Activated T-helper 17 cell treated with anti-CD3 and anti-CD28 coated beads, Interleukin-2, amount 50 U/mL, for 72 hours (primary cell): ENCODE measurements at regions not wholly inside any gene's neighbourhood (a gene's known extent, or its start where the extent isn't known, plus 50 kb on each side); places are given as distances from the start of the nearest gene placed in this dataset.

Experiments used
- ATAC-seq: fragments of 150-1000 bp; cut with Tn5 transposase; replicated peaks from 2 replicates; pipeline ENCODE4 v1.10.0; 2021; ENCODE audit warnings: mild to moderate bottlenecking, moderate library complexity
- H3K27ac Mint-ChIP-seq: one replicate; pipeline ENCODE4 v1.8.0; 2022; ENCODE audit warnings: mixed read lengths
- H3K27me3 Mint-ChIP-seq: one replicate; pipeline ENCODE4 v1.8.0; 2022; ENCODE audit warnings: mixed read lengths
- H3K36me3 Mint-ChIP-seq: one replicate; pipeline ENCODE4 v1.8.0; 2022; ENCODE audit warnings: low read depth, mild to moderate bottlenecking, mixed read lengths
- H3K4me1 Mint-ChIP-seq: one replicate; pipeline ENCODE4 v1.8.0; 2022; ENCODE audit warnings: mixed read lengths
- H3K4me3 Mint-ChIP-seq: one replicate; pipeline ENCODE4 v1.8.0; 2022; ENCODE audit warnings: mild to moderate bottlenecking, mixed read lengths
- H3K9me3 Mint-ChIP-seq: one replicate; pipeline ENCODE4 v1.8.0; 2022; ENCODE audit warnings: mixed read lengths

GRCh38 chr1:186531561-186532165 lies 70.7 kb upstream of the PDC start:
- Mint-ChIP-seq H3K4me1 (no peaks in the 10 kb centered on the region), H3K27me3 (no peaks in the 10 kb centered on the region), H3K4me3 (no peak overlapping the region), H3K9me3 (no peaks in the 10 kb centered on the region), H3K27ac (no peak overlapping the region), H3K36me3 (no peaks in the 10 kb centered on the region)
- no peak for ATAC-seq

DNA sequence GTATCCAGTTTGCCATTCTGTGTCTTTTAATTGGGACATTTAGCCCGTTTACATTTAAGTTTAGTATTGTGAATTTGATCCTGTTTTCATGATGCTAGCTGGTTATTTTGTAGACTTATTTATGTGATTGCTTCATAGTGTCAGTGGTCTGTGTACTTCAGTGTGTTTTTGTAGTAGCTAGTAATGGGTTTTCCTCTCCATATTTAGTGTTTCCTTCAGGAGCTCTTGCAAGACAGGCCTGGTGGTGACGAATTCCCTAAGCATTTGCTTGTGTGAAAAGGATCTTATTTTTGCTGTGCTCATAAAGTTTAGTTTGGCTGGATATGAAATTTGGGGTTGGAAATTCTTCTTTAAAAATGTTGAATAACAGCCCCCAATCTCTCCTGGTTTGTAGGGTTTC lies 69.2 kb upstream of the PDC start:
- Mint-ChIP-seq H3K4me3 (no peak overlapping the region), H3K4me1 (no peaks in the 10 kb centered on the region), H3K36me3 (no peaks in the 10 kb centered on the region), H3K27me3 (no peaks in the 10 kb centered on the region), H3K27ac (no peak overlapping the region), H3K9me3 (no peaks in the 10 kb centered on the region)
- ATAC-seq: no peak

DNA sequence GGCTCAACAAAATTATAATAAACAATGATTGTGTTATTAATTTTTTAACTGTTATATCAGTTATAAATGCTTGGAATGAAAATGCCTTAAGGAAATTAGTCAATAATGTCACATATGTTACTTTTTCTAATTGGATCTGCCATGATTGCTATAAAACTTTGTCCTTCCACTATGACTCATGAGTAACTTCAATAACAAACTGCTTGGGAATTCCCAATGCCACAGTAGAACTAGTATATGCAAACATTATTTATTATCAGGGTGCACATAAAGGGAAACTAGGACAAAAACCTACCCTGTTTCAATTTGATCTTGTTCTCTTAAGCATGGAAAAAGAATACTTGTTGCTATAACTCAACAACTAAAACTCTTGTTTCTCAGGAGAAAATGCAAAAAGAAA lies 59.1 kb upstream of the PDC start:
- no peak for ATAC-seq
- Mint-ChIP-seq H3K36me3 (no peaks in the 10 kb centered on the region), H3K27ac (no peak overlapping the region), H3K27me3 (no peaks in the 10 kb centered on the region), H3K4me1 (no peaks in the 10 kb centered on the region), H3K9me3 (peaks cover 23% of the 10 kb centered on the region), H3K4me3 (no peak overlapping the region)

DNA sequence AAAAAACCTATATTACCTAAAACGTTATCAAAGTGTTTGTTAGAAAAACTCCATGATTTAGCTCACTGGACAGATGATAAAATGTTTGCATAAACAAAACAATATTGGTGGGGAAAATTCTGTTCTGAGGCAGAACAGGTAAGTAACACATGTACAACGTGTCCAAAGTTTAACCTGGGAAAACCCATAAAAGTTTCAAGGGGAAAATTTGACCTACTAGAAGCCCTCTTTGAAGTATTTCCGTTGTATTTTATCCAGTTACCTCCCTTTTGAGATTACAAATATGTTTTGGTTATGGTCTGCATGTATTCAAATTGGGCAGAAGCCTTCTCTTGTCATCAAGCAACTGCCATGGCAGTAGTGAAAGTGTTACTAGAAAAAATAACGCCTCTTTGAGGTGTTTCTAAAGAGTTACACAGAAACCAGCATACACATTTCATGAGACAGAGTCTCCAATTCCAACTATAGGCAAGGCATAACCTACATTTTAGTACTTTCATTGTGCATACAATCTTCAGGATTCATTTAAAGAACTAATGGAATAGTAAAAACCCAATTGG lies 58.0 kb upstream of the PDC start:
- Mint-ChIP-seq H3K9me3 (peaks cover 17% of the 10 kb centered on the region), H3K4me3 (no peak overlapping the region), H3K36me3 (no peaks in the 10 kb centered on the region), H3K4me1 (no peaks in the 10 kb centered on the region), H3K27me3 (no peaks in the 10 kb centered on the region), H3K27ac (no peak overlapping the region)
- peak; percentile 32 for ATAC-seq

GRCh38 chr1:186518395-186518794 lies 57.5 kb upstream of the PDC start:
- Mint-ChIP-seq H3K27ac (no peak overlapping the region), H3K4me1 (no peaks in the 10 kb centered on the region), H3K9me3 (peaks cover 17% of the 10 kb centered on the region), H3K4me3 (no peak overlapping the region), H3K27me3 (no peaks in the 10 kb centered on the region), H3K36me3 (no peaks in the 10 kb centered on the region)
- no peak for ATAC-seq

GRCh38 chr1:186514367-186514766 lies 53.5 kb upstream of the PDC start:
- no peak overlapping the region for H3K27ac Mint-ChIP-seq

GRCh38 chr1:186513526-186513925 lies 52.6 kb upstream of the PDC start:
- Mint-ChIP-seq H3K4me1 (no peaks in the 10 kb centered on the region), H3K4me3 (no peak overlapping the region), H3K27me3 (no peaks in the 10 kb centered on the region), H3K36me3 (no peaks in the 10 kb centered on the region), H3K27ac (no peak overlapping the region), H3K9me3 (peaks cover 13% of the 10 kb centered on the region)
- ATAC-seq: no peak

More at GRCh38 chr1:186514367-186514766, 53.5 kb upstream of the PDC start:
- Mint-ChIP-seq H3K4me3 (no peak overlapping the region), H3K4me1 (no peaks in the 10 kb centered on the region), H3K27me3 (no peaks in the 10 kb centered on the region), H3K36me3 (no peaks in the 10 kb centered on the region), H3K9me3 (peaks cover 10% of the 10 kb centered on the region)
- no peak for ATAC-seq

GRCh38 chr1:186512698-186513457 lies 52.0 kb upstream of the PDC start:
- Mint-ChIP-seq H3K9me3 (peaks cover 17% of the 10 kb centered on the region), H3K36me3 (no peaks in the 10 kb centered on the region), H3K27ac (no peak overlapping the region), H3K4me3 (no peak overlapping the region), H3K27me3 (no peaks in the 10 kb centered on the region), H3K4me1 (no peaks in the 10 kb centered on the region)
- ATAC-seq: no peak

GRCh38 chr1:186511761-186512637 lies 51.1 kb upstream of the PDC start:
- no peaks in the 10 kb centered on the region for H3K36me3 Mint-ChIP-seq
- H3K4me3 Mint-ChIP-seq: no peak overlapping the region
- ATAC-seq: no peak
- H3K27me3 Mint-ChIP-seq: no peaks in the 10 kb centered on the region
- H3K9me3 Mint-ChIP-seq: peaks cover 20% of the 10 kb centered on the region
- no peak overlapping the region for H3K27ac Mint-ChIP-seq
- no peaks in the 10 kb centered on the region for H3K4me1 Mint-ChIP-seq
